Liver (tissue), 8 donors: ENCODE measurements at regions not wholly inside any gene's neighbourhood (a gene's known extent, or its start where the extent isn't known, plus 50 kb on each side); places are given as distances from the start of the nearest gene placed in this dataset.

Source experiments
- DNase-seq: peaks from one replicate; pipeline ENCODE4 v3.0.0-alpha.2; 2017; ENCODE audit warnings: low spot score
- H3K27ac ChIP-seq, 2 donors: one replicate each; pipeline ENCODE4 v1.7.0; 2013; ENCODE audit warnings: inconsistent platforms in 2 of 2, low read length in 2 of 2, control low read depth in 1 of 2, low read depth in 1 of 2, mild to moderate bottlenecking in 1 of 2
- H3K27me3 ChIP-seq, 4 donors: one replicate each; pipeline versions ENCODE4 v1.6.1 to v1.7.0; 2013; ENCODE audit warnings: low read length in 3 of 4, inconsistent platforms in 1 of 4, mild to moderate bottlenecking in 1 of 4, moderate library complexity in 1 of 4; ENCODE audit not compliant: control insufficient read depth in 4 of 4, insufficient read depth in 4 of 4
- H3K36me3 ChIP-seq, 4 donors: one replicate each; pipeline versions ENCODE4 v1.6.1 to v1.7.0; 2013; ENCODE audit warnings: low read length in 3 of 4, mild to moderate bottlenecking in 3 of 4, low read depth in 1 of 4, moderate library complexity in 1 of 4; ENCODE audit not compliant: control insufficient read depth in 4 of 4, insufficient read depth in 3 of 4
- H3K4me1 ChIP-seq, 4 donors: one replicate each; pipeline versions ENCODE4 v1.6.1 to v1.7.0; 2013; ENCODE audit warnings: low read length in 3 of 4, mild to moderate bottlenecking in 3 of 4, moderate library complexity in 1 of 4; ENCODE audit not compliant: control insufficient read depth in 4 of 4, insufficient read depth in 4 of 4
- H3K4me3 ChIP-seq, 3 donors: one replicate each; pipeline versions ENCODE4 v1.6.1 to v1.7.0; 2013; ENCODE audit warnings: low read length in 3 of 3, control low read depth in 1 of 3, low read depth in 1 of 3, mild to moderate bottlenecking in 1 of 3
- H3K9ac ChIP-seq, 2 donors: one replicate each; pipeline ENCODE4 v1.7.0; 2013; ENCODE audit warnings: low read length in 2 of 2, mild to moderate bottlenecking in 2 of 2, moderate library complexity in 2 of 2, control low read depth in 1 of 2, low read depth in 1 of 2
- H3K9me3 ChIP-seq, 4 donors: one replicate each; pipeline versions ENCODE4 v1.6.1 to v1.7.0; 2013; ENCODE audit warnings: low read length in 3 of 4; ENCODE audit not compliant: control insufficient read depth in 4 of 4
- ATF3 ChIP-seq: IDR thresholded peaks from 2 replicates; pipeline ENCODE4 v1.6.1; 2016; ENCODE audit warnings: antibody characterized with exemption
- CTCF ChIP-seq: fragments of 150-350 bp; IDR thresholded peaks from 2 replicates; pipeline ENCODE4 v1.5.1; 2017; ENCODE audit warnings: improper control_type of control experiment, low read depth, low read length; ENCODE audit not compliant: missing input control
- EGR1 ChIP-seq, 2 donors: IDR thresholded peaks; 2 replicates each; pipeline ENCODE4 v1.6.1; 2016 to 2018; ENCODE audit warnings: antibody characterized with exemption in 2 of 2, low read depth in 2 of 2
- FOXA1 ChIP-seq: IDR thresholded peaks from 2 replicates; pipeline ENCODE4 v1.6.1; 2016; ENCODE audit warnings: antibody characterized with exemption
- FOXA2 ChIP-seq: IDR thresholded peaks from 2 replicates; pipeline ENCODE4 v1.6.1; 2016; ENCODE audit warnings: antibody characterized with exemption
- GABPA ChIP-seq, 2 donors: IDR thresholded peaks in 1 of 2; conservative IDR thresholded peaks in 1 of 2; 2 replicates each; pipeline ENCODE4 v1.6.1; 2016; ENCODE audit warnings: antibody characterized with exemption in 2 of 2, mild to moderate bottlenecking in 1 of 2, moderate library complexity in 1 of 2
- HNF4A ChIP-seq, 2 donors: conservative IDR thresholded peaks; 2 replicates each; pipeline ENCODE4 v1.6.1; 2016; ENCODE audit warnings: antibody characterized with exemption in 2 of 2, mild to moderate bottlenecking in 2 of 2
- HNF4G ChIP-seq: IDR thresholded peaks from 2 replicates; pipeline ENCODE4 v1.6.1; 2016; ENCODE audit warnings: antibody characterized with exemption
- JUND ChIP-seq, 2 donors: IDR thresholded peaks; 2 replicates each; pipeline ENCODE4 v1.6.1; 2016; ENCODE audit warnings: antibody characterized with exemption in 2 of 2
- NR2F2 ChIP-seq: IDR thresholded peaks from 2 replicates; pipeline ENCODE4 v1.6.1; 2016; ENCODE audit warnings: antibody characterized with exemption
- RAD21 ChIP-seq, 2 donors: IDR thresholded peaks; 2 replicates each; pipeline ENCODE4 v1.6.1; 2016; ENCODE audit warnings: antibody characterized with exemption in 2 of 2, mild to moderate bottlenecking in 2 of 2
- REST ChIP-seq: IDR thresholded peaks from 2 replicates; pipeline ENCODE4 v1.6.1; 2016; ENCODE audit warnings: antibody characterized with exemption, mild to moderate bottlenecking
- RXRA ChIP-seq, 2 donors: IDR thresholded peaks; 2 replicates each; pipeline ENCODE4 v1.6.1; 2017 to 2018; ENCODE audit warnings: antibody characterized with exemption in 2 of 2, mild to moderate bottlenecking in 1 of 2
- TAF1 ChIP-seq: conservative IDR thresholded peaks from 2 replicates; pipeline ENCODE4 v1.6.1; 2016; ENCODE audit warnings: antibody characterized with exemption, mild to moderate bottlenecking
- YY1 ChIP-seq: IDR thresholded peaks from 2 replicates; pipeline ENCODE4 v1.6.1; 2016; ENCODE audit warnings: antibody characterized with exemption, mild to moderate bottlenecking
- WGBS: extraction: QIAGEN DNeasy Blood & Tissue Kit; methylation state at CpG from one replicate; pipeline ENCODE4 v1.1.7; 2013; 5-methylcytosine and 5-hydroxymethylcytosine counted together
- TF ChIP-seq, protein P1 (sequence below): IDR thresholded peaks from 2 replicates; pipeline ENCODE4 v1.6.1; 2016; ENCODE audit warnings: antibody characterized with exemption
- TF ChIP-seq, protein P2 (sequence below): IDR thresholded peaks from 2 replicates; pipeline ENCODE4 v1.6.1; 2016; ENCODE audit warnings: antibody characterized with exemption
- donor health status: healthy.
- donor health status: healthy.
- donor health status: healthy.
- donor health status: healthy.
- donor health status: healthy.

DNA sequence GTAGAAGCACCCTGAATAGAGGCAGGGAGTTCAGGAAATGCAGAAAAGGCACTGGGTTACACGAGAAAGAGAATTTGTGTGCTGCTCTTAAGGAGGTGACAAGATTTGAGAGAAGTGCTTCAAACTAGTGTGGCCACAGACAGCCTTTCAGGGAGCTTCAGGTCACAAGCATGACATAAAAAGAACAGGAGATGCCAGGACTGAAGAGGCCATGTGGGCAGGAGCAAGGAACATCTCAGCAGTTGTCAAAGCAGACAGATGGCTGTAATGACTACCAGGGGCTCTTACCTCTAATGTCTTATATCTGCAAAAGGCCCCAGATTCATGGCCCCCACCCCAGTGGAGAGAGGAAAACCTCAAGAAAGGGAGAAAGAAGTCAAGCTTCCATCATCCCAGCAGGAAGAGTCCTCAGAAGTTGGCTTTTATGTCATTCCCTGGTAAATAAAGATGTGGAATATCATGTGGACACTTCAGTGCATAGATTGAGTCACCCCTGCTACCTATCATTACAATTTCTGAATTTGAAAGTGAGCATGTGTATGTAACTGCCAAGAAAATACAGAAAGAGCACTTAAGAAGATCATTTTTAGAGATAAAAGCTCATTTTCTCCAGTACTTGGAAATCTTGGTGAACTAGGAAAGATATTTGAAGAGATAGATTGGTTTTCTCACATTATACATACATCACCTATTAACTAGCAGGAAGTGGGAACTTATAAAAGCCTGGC, 214.4 kb upstream of the RORB start:
- Histone ChIP-seq H3K4me3 (no peak overlapping the region), H3K4me1 (no peaks in the 10 kb centered on the region), H3K36me3 (no peaks in the 10 kb centered on the region), H3K27ac (no peak overlapping the region), H3K27me3 (no peaks in the 10 kb centered on the region), H3K9me3 (no peaks in the 10 kb centered on the region), H3K9ac (no peak overlapping the region)
- WGBS: 0% methylated on average over 1 of the region's 1 CpG
- TF ChIP-seq, protein P1, sequence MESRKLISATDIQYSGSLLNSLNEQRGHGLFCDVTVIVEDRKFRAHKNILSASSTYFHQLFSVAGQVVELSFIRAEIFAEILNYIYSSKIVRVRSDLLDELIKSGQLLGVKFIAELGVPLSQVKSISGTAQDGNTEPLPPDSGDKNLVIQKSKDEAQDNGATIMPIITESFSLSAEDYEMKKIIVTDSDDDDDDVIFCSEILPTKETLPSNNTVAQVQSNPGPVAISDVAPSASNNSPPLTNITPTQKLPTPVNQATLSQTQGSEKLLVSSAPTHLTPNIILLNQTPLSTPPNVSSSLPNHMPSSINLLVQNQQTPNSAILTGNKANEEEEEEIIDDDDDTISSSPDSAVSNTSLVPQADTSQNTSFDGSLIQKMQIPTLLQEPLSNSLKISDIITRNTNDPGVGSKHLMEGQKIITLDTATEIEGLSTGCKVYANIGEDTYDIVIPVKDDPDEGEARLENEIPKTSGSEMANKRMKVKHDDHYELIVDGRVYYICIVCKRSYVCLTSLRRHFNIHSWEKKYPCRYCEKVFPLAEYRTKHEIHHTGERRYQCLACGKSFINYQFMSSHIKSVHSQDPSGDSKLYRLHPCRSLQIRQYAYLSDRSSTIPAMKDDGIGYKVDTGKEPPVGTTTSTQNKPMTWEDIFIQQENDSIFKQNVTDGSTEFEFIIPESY: no peak
- no peak for TF ChIP-seq JUND (IDR thresholded peaks at IDR 0.05)
- TF ChIP-seq YY1: no peak
- no peak for TF ChIP-seq RXRA (IDR thresholded peaks at IDR 0.05)
- TF ChIP-seq ATF3: no peak
- TF ChIP-seq TAF1: no peak
- TF ChIP-seq EGR1 (IDR thresholded peaks at IDR 0.05; ENCODE audit: low read depth in 2 of 2): no peak
- TF ChIP-seq, protein P2, sequence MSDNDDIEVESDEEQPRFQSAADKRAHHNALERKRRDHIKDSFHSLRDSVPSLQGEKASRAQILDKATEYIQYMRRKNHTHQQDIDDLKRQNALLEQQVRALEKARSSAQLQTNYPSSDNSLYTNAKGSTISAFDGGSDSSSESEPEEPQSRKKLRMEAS: no peak
- no peak for TF ChIP-seq GABPA (IDR thresholded peaks at IDR 0.05 in 1 of 2, conservative IDR thresholded peaks at IDR 0.05 in 1 of 2)
- TF ChIP-seq RAD21 (IDR thresholded peaks at IDR 0.05): no peak
- no peak for TF ChIP-seq FOXA2
- no peak for TF ChIP-seq CTCF
- DNase-seq: no peak

DNA sequence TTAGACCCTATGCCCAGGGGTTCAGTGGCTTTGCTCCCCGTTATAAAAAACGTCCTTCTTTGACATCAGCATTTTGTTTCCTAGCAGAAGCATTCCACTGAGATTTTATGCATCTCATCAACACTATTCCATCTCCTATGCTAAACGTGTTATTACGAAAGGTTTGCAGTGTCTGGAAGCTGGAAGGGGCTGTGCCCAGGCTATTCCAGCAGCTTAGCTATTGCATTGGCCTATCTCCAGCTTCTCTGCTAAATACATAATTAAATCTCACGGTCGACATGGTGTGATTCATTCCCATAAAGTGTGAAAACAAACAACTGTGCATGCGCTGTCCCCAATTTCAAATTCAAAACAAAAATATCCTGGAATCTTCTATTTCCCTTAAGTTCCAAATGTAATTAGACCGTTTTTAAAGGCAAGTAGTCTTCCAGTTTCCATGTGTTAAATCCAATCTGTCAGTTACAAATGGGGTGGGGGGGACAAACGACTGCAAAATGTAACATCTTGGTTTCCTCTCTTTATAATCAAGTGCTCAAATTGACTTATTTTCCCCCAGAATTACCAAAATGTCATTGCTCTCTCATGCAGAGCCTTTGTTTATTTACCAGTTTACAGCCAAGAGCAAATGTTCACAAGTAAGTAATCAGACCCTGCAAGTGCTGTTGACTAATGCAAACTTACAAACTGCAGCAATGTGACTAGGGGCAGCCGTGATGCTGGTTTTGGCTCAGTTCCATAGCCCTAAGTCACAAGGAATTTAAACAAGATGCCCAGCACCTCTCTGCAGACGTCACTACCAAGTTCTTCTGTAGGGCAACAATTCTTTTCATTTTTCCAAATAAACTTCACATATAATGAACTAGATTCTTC, 212.3 kb upstream of the RORB start:
- no peak for DNase-seq
- H3K9ac ChIP-seq: no peak overlapping the region
- H3K4me1 ChIP-seq: no peaks in the 10 kb centered on the region
- H3K27ac ChIP-seq: no peak overlapping the region
- no peak overlapping the region for H3K4me3 ChIP-seq
- no peaks in the 10 kb centered on the region for H3K9me3 ChIP-seq
- H3K27me3 ChIP-seq: peaks cover 0 to 5% (median 0%) of the 10 kb centered on the region in 4 donors
- no peaks in the 10 kb centered on the region for H3K36me3 ChIP-seq
- 43% methylated on average over 11 of the region's 11 CpGs for WGBS
- TF ChIP-seq REST (no peak), JUND (IDR thresholded peaks at IDR 0.05) (no peak), HNF4G (no peak), RAD21 (IDR thresholded peaks at IDR 0.05) (no peak), FOXA2 (no peak), NR2F2 (no peak), YY1 (no peak), EGR1 (IDR thresholded peaks at IDR 0.05; ENCODE audit: low read depth in 2 of 2) (no peak), RXRA (IDR thresholded peaks at IDR 0.05) (no peak), HNF4A (conservative IDR thresholded peaks at IDR 0.05) (no peak), FOXA1 (no peak), ATF3 (no peak), TAF1 (no peak)
- TF ChIP-seq, protein P1: no peak
- TF ChIP-seq, protein P2: no peak
